Activated naive CD4-positive, alpha-beta T cell treated with anti-CD3 and anti-CD28 coated beads, Interleukin-2, amount 50 U/mL, for 16 hours (primary cell): ENCODE measurements at regions not wholly inside any gene's neighbourhood (a gene's known extent, or its start where the extent isn't known, plus 50 kb on each side); places are given as distances from the start of the nearest gene placed in this dataset.

ENCODE experiments used
- DNase-seq: peaks from one replicate; pipeline ENCODE4 v3.0.0-alpha.2; 2020

- no peak for DNase-seq
These were observed 95.9 kb upstream of the SCOC start for GRCh38 chr4:140277576-140277975.

DNA sequence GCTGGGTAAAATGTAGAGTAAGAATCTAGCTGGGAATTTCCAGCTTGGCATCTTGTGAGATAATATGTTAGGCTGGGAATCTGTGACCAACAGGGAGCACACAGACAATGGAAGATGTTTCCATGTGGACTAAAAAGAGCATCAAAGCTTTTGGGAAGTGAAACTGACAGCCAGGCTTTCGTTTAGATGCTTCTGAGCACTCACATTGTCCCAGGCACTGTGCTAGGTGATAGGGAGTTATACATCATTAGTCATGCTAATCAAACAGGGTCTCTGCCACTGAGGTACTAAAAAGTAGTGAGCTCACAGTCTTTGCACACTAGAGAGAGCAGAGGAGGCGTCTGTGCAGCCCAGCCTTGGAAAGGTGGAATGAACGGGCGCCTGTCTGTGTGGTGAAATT is 101.9 kb upstream of the SCOC start:
- DNase-seq, result no peak

DNA sequence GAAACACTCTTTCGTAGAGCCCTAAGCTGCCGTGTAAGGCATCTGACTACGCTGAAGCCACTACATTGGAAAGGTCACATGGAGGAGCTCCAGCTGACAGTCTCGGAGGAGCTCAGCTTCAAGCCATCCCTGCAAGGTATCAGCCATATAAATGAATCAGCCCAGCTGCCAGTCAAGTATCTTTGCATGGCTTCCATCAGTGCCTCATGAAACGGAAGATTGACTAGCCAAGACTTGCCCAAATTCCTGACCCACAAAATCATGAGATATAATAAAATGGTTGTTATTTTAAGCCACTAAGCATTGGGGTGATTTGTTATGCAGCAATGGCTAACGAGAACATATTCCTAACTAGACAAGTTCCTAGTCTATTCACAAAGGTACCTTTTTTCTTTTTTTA is 104.1 kb upstream of the SCOC start:
- DNase-seq, result no peak

DNA sequence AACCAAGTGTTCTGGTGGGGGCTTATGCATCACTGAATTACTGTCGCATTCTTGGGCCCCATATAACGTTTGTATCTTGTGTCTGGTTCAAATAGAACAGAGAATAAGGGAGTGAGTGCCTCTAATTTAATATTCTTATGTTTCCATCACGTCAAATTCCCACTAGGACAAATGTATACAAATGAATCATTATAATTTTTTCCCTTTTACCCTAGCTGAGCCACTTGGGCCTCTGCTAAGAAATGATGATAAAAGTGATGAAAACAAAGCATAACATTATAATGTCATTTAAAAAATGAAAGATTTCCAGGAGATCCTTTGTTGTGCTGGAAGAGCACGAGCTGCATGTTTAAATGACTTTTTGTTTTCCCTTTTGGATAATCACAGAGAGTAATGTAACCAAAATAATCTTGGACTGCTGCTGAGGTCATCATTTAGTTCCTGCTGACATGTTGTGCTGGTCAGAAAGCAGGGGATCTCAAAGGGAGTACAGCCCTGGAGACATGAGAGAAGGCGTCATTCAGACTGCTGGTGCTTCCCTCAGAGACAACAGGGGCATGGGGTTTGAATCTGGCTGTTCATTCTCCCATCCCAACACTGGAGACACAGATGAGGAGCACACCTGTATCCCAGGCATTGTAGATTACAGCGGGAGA is 105.1 kb upstream of the SCOC start:
- no peak for DNase-seq

- no peak for DNase-seq
These were observed 105.9 kb upstream of the SCOC start for GRCh38 chr4:140267576-140267975.

GRCh38 chr4:140266958-140267568 is 106.4 kb upstream of the SCOC start:
- DNase-seq, result no peak

DNA sequence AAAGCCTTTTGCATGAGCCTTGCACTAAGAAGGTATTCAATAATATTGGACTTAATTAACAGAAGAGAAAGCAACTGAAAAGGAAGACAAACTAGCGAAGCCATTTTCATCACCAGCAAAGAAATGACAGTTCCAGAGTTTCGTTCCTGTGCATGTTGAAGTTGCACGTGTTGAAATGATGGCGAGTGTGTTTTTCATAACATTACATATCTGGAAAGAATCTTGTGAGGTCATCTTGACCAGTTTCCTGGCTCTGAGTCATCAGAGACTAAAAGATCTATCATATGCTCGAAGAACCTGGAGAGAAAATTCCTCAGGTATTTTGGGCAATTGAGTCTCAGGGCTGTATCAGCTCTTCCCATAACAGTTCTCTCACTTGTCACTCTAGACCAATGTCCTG is 106.2 kb upstream of the MAML3 start:
- DNase-seq, result no peak

DNA sequence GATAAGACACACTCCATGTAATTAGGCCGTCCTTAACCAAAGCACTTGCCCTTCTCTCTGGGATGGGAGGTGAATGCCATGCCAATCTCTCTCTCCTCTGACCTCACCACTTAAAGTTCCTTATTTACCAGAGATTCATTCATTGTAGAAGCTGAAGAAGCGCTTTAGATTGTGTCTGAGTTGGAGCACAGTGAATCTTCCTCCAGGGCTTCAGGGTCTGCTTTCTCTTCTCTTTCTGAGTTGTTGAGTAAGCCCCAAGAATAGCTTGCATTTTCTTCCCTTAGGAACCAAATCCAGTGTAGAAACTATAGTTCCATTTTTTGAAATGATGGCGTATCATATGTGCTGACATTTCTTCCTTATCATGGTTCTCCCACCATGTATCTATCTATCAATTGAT is 104.5 kb upstream of the MAML3 start:
- no peak for DNase-seq

DNA sequence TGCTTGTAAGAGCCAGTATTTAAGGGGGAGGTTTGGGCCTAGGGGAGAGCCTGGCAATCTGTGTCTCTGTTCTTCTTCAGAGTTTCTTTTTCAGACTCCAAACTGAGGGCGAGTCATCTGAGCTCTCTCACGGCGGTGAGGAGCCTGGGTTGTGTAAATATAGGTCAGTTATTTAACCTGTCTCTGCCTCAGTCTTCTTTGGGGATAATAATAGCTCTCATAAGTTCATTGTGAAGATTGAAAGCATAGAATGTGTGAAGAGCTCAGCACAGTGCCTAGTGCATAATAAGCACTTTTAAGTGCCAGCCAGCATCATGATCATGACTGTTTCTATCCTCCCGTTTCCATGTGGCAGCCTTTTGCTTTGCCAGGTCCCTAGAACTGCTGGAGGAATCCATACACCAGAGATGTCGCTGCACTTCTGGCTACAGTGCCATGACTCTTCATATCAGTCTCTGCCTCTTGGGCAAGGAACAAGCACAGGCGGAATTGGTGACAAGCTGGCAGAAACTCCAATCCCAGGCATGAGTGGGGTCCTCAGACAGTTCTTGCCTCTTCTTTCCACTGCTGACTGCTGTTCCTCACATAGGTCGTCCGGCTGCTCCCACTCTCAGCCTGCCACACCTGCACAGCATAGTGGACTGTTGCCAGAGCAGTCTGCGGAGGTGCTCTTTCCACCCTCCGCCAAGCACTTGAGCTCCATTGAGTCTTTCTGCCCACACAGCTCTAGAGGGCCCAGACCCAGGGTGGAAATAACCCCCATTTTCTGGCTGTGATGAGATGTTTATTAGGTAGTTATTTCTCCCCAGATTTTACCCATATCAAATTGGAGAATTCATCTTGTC is 103.7 kb upstream of the MAML3 start:
- no peak for DNase-seq

GRCh38 chr4:140256941-140257340 is 103.0 kb upstream of the MAML3 start:
- DNase-seq, result no peak

GRCh38 chr4:140256335-140256734 is 102.4 kb upstream of the MAML3 start:
- no peak for DNase-seq

DNA sequence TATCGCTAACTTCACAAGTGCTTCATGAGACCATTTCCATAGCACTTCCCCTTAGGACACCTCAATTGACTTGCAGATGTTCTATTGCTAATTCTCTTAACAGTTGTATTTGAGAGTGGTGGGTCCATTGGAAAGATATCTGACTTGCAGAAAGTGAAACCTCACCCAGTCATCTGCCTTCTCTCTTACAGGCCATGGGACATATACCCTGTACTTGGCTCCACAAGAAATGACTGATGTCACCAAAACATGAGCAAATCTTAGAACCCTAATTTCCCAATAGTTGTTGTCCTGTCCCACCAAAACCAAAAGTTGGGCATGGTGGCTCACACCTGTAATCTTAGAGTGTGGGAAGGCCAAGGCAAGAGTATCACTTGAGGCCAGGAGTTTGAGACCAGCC is 101.9 kb upstream of the MAML3 start:
- DNase-seq, result no peak

DNA sequence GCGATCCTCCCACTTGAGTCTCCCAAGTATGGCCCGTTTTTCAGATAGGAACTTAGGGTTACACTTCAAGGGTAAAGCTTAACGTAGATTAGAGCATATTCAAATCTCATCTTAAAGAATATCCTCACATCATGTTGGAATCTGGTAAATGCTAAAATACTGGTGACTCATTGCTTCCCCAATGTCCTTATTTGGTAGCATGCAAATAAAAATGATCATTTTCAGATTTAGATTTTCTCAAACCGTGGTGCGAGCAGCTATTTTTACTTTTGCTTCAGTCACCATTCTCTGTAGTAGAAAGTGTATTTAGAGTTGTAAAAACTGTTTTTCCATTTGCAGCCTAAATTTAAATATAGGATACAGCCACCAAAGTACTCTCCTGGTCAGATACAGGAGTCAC is 101.5 kb upstream of the MAML3 start:
- DNase-seq, result no peak

- DNase-seq, result no peak
These were observed 100.8 kb upstream of the MAML3 start for GRCh38 chr4:140254651-140255299.

DNA sequence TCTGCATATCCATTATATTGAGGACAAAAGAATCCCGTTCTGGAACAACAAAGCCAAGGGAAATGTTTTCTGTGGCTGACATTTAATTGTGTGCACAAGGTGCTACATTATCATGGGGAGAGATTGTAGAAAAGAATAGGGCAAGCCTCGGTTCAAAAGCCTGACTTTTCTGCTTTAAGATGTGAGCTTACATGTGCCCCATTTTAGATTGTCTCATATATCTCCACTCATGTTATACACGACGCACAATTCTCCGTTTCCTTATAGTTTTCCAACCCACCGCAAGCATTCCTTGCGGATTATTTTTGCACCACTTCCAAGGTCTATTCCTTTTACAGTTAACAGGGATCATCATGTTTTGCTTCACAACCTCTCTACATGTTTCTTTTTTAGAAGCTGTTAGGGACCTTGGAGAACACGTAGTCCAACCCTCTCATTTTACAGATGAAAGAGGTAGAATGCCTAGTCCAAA is 99.6 kb upstream of the MAML3 start:
- no peak for DNase-seq

DNA sequence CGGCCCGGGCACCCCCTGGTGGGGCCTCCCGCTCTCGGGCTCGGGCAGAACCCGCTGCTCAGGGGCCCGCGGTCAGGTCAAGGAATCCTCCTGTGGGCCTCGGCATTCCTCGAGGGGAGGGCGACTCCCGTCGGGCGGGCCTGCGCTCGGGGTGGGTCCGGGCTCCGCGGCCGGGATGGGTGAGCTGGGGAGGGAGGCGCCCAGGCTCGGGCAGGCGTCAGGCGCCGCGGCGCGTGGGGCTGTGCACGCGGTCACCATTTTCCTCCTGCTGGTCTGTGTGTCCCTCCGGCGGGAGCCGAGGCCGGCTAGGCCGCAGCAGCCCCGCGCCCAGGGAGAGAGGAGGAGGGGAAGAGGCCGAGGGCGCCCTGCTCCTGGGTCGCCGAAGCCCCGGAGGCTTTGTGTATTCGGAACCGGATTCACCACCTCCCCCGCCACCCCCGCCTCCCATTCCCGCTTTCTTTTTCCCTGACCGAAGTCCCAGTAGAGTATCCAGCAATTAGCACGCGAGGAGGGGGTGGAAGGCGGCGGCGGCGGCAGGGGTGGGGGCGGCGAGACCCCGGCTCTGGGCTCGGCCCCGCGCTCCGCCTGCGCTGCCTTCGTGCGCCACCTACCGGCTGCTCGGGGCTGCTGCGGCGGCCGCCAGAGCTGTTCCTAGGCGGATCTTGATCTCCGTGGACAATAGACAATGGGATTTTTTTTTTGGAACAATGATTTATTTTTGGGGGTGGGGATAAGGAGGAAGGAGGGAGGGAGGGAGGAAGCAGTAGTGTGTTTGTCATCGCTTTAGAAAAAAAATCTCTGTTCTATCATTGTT is 99.0 kb upstream of the MAML3 start:
- peak; percentile 68 for DNase-seq

- DNase-seq, result no peak
These were observed 98.3 kb upstream of the MAML3 start for GRCh38 chr4:140252141-140252741.

DNA sequence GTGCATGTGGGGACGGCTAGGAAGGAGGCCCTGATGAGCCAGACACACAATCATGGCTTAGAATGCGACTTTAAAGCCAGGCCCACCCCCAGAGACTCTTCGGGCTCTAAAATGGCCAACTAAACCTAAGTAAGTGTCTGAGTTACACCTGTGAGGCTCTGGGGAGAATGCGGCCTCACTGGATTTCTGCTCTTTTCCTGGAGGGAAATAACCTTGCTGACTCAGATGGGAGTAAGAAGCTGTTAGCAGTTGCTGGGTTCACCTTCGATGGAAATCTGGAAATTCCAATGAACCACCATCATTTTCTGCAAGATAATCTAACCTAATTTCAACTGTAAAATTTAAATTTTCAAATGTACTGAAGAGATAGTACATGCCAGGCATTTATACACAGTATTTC is 97.6 kb upstream of the MAML3 start:
- no peak for DNase-seq

GRCh38 chr4:140250989-140251552 is 97.1 kb upstream of the MAML3 start:
- no peak for DNase-seq

DNA sequence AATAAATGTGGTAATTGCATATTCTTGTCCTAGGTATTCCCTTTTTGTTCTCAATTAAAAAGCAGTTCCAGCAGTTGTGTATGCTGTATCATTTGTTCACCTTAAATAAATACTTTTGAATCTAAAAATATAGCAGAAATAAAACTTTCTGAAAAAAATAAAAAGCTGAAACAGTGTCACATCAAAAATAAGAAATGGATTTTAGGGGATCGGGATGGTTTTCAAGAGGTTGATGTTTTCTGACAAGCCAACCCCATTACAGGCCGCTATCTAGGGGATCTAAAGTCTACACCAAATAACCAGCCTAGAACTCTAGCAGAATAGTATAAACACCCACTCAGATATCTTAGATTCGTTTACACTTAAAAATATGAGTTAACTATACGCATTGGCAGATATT is 95.4 kb upstream of the MAML3 start:
- no peak for DNase-seq

DNA sequence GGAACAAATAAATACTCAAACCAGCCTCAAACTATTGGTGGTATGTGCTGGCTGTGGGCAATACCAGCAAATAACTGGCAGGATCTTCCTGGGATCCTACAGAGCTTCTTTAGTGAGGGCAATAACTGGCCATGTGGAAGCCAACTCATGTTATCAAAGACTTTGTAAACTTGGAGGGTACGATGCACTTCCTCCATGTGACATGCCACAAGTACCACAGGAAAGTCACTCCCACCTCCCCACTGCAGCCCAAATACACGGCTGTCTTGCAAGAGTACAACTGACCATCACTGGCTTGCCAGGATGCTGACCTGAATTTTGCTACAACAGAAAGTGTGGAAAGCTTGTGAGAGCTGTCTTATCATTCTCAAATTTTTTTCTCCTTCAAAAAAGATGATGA is 93.3 kb upstream of the MAML3 start:
- DNase-seq, result no peak

DNA sequence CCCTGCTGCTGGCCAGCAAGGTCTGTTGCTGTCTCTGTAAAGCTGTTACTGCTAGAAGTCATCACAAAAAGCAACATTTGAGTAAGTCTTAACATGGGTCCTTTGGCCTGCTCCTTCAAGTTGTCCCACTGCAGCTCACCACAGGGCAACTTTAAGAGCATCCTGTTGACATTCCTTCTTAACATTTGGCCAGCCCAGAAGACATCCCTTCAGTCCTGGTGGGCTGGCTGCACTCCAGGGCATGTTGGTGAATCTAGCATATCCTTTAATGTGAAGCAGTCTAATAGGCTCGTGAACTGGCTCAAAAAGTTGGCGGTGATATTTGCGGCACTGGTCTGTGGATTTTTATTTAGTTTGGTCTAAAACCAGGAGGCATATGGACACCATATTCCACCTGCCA is 92.2 kb upstream of the MAML3 start:
- no peak for DNase-seq
